ENCODE measurements at regions not wholly inside any gene's neighbourhood (a gene's known extent, or its start where the extent isn't known, plus 50 kb on each side); places are given as distances from the start of the nearest gene placed in this dataset.

DNA sequence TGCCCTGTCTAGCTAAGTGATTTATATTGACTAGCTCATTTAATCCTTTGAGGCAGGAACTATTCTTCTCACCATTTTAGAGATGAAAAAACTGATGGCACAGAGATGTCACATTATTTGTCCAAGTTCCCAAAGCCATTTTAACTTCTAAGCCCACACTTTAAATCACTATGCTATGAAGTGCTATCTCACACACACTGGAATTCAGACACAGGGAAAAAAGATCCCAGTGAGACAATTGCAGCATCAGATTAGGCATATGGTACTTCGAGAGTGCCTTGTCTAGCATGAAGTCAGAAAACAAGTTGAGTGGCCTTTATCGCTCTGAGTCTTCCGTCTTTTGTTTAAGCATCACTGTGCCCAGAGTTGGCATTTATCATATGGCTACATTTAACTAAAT, 54.1 kb upstream of the PDE7B start:
- no peak for TF ChIP-seq EP300 (IDR thresholded peaks at IDR 0.05)
- TF ChIP-seq, protein P1, sequence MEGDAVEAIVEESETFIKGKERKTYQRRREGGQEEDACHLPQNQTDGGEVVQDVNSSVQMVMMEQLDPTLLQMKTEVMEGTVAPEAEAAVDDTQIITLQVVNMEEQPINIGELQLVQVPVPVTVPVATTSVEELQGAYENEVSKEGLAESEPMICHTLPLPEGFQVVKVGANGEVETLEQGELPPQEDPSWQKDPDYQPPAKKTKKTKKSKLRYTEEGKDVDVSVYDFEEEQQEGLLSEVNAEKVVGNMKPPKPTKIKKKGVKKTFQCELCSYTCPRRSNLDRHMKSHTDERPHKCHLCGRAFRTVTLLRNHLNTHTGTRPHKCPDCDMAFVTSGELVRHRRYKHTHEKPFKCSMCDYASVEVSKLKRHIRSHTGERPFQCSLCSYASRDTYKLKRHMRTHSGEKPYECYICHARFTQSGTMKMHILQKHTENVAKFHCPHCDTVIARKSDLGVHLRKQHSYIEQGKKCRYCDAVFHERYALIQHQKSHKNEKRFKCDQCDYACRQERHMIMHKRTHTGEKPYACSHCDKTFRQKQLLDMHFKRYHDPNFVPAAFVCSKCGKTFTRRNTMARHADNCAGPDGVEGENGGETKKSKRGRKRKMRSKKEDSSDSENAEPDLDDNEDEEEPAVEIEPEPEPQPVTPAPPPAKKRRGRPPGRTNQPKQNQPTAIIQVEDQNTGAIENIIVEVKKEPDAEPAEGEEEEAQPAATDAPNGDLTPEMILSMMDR (IDR thresholded peaks at IDR 0.05) = no peak

All from sigmoid colon (tissue), 4 donors.